GM12891 (cell line): ENCODE measurements at regions not wholly inside any gene's neighbourhood (a gene's known extent, or its start where the extent isn't known, plus 50 kb on each side); places are given as distances from the start of the nearest gene placed in this dataset.

Source experiments
- PAX5 ChIP-seq: IDR thresholded peaks from 2 replicates; pipeline ENCODE4 v1.6.1; 2011; ENCODE audit warnings: low read length, moderate library complexity, mild to moderate bottlenecking; ENCODE audit not compliant: insufficient read depth, severe bottlenecking
- POLR2A ChIP-seq: IDR thresholded peaks from 2 replicates; pipeline ENCODE4 v1.6.1; 2011; ENCODE audit warnings: low read depth, low read length, control low read depth
- POLR2AphosphoS5 ChIP-seq: IDR thresholded peaks from 2 replicates; pipeline ENCODE4 v1.6.1; 2011; ENCODE audit warnings: low read depth, low read length, control low read depth
- POU2F2 ChIP-seq: IDR thresholded peaks from 2 replicates; pipeline ENCODE4 v1.6.1; 2011; ENCODE audit warnings: low read depth, mild to moderate bottlenecking, control low read depth, low read length, moderate library complexity
- SPI1 ChIP-seq: IDR thresholded peaks from 2 replicates; pipeline ENCODE4 v1.6.1; 2011; ENCODE audit warnings: low read depth, low read length, control low read depth
- TAF1 ChIP-seq: IDR thresholded peaks from 2 replicates; pipeline ENCODE4 v1.6.1; 2011; ENCODE audit warnings: low read depth, low read length, control low read depth

DNA sequence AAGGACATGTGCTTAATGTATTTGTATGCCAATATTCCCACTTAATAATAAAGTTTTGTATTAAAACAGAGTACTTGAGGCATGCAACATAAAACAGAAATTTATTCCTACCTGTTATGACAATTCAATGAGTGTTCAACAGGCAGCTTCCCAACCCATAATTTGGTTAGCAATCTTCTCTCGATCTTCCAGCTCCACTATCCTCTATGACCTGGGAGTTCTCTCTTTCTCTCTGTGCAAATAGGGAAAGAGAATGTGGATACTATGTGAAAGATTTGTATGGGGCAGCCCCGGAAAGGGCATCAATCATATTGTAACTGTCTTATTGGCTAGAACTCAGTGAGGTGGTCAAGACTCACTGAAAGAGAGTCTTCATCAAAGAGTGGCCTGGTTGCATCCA is 644.9 kb upstream of the PCDH20 start:
- no peak for TF ChIP-seq POLR2A
- no peak for TF ChIP-seq POLR2AphosphoS5
- no peak for TF ChIP-seq PAX5
- no peak for TF ChIP-seq TAF1
- no peak for TF ChIP-seq SPI1
- TF ChIP-seq POU2F2: no peak
